Spinal cord (tissue), 9 donors: ENCODE measurements at regions not wholly inside any gene's neighbourhood (a gene's known extent, or its start where the extent isn't known, plus 50 kb on each side); places are given as distances from the start of the nearest gene placed in this dataset.

Source experiments
- DNase-seq, 6 donors: peaks; one replicate each; pipeline versions ENCODE4 v3.0.0 to v3.0.0-alpha.2; 2013 to 2015; ENCODE audit warnings: low spot score in 6 of 6, low read depth in 4 of 6
- H3K27ac ChIP-seq: one replicate; pipeline ENCODE4 v1.5.1; 2013; ENCODE audit warnings: low read depth, low read length, control low read depth
- H3K27me3 ChIP-seq: one replicate; pipeline ENCODE4 v1.6.1; 2013; ENCODE audit warnings: low read length; ENCODE audit not compliant: control insufficient read depth, insufficient read depth
- H3K36me3 ChIP-seq: one replicate; pipeline ENCODE4 v1.6.1; 2013; ENCODE audit warnings: low read length; ENCODE audit not compliant: control insufficient read depth, insufficient read depth
- H3K4me1 ChIP-seq: one replicate; pipeline ENCODE4 v1.6.1; 2013; ENCODE audit warnings: low read length; ENCODE audit not compliant: control insufficient read depth, insufficient read depth
- H3K4me3 ChIP-seq: one replicate; pipeline ENCODE4 v1.5.1; 2013; ENCODE audit warnings: low read depth, low read length, control low read depth
- H3K9me3 ChIP-seq: one replicate; pipeline ENCODE4 v1.6.1; 2013; ENCODE audit warnings: low read length; ENCODE audit not compliant: control insufficient read depth, insufficient read depth
- WGBS: methylation state at CpG from one replicate; pipeline ENCODE4 v1.1.5; 2013; ENCODE audit warnings: missing lambda C conversion rate; ENCODE audit not compliant: insufficient coverage; 5-methylcytosine and 5-hydroxymethylcytosine counted together
- donor health status: healthy.

DNA sequence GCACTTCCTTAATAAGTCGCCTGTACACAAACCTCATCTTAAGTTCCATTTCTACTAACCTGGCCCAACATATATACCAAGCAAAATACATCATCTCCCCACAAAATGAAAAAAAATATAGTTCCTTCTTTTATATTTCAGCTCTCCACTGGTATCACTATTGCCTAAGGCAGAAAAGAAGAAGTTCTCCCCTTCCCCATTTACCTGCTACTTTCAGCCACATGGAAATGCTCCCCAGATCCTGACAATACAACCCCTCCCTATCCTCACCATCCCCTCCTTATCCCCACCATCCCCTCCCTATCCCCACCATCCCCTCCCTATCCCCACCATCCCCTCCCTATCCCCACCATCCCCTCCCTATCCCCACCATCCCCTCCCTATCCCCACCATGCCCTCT is 175.7 kb downstream of the LINC00237 start:
- Histone ChIP-seq H3K27ac (no peak overlapping the region), H3K4me1 (peaks cover 2% of the 10 kb centered on the region), H3K4me3 (no peak overlapping the region), H3K36me3 (no peaks in the 10 kb centered on the region), H3K27me3 (no peaks in the 10 kb centered on the region), H3K9me3 (no peaks in the 10 kb centered on the region)
- no peak for DNase-seq
- WGBS = 83% methylated on average over 1 of the region's 1 CpG

DNA sequence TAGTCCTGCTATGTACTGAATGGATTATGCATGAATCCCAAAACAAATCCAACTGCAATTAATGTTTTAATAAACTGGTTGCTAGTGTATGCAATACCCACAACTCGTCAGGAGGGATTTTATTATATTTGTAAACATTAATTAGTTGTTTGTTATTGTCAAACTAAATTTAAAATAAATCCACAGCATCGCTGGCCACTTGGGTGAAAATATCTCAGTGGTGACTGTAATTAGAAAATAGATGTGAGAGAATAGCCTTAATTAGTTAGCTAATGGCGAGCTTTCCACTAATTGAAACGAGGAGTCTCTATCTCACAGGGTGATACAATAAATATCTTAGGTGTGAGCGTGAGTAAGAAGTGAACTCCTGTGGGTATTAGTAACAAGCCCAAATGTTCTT is 176.8 kb downstream of the LINC00237 start:
- no CpG with 5 or more reads among the region's 5 CpGs for WGBS
- peak in 2 of 6 donors; percentile 6 to 92 for DNase-seq
- H3K4me1 ChIP-seq = peaks cover 2% of the 10 kb centered on the region

DNA sequence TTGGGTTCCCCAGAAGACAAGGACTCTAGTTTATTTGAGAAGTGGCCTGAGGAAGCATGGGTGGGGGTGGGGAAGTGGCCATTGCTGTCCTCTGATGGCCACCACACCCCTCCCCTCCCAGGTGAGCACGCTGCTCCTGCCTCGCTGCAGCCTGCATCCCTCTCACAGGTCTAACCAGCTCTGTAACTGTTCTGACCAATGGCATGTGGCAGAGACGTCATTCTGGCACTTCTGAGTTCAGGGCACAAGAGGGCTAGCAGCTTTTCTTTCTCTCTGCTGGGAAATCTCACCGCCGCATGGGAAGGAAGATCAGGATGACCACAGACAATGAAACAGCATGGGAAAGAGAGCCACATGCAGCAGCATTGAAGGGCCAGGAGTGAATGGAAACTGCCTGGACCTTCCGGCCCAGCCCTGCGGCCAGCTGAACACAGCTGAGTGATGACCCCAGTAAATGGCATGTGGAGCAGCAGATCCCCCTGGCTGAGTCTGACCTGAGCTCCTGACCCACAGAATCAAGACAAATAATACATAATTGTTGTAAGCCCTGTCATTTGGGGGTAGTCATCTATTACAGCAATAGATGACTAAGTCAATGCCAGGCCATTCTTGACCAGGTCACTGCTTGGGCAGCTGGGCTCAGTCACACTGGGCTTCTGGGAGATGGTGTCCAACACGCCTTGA is 179.8 kb downstream of the LINC00237 start:
- H3K36me3 ChIP-seq = no peaks in the 10 kb centered on the region
- whole genome bisulfite sequencing = 66% methylated on average over 8 of the region's 8 CpGs
- H3K27me3 ChIP-seq = no peaks in the 10 kb centered on the region
- no peak overlapping the region for H3K4me3 ChIP-seq
- H3K9me3 ChIP-seq = no peaks in the 10 kb centered on the region
- no peak overlapping the region for H3K27ac ChIP-seq
- H3K4me1 ChIP-seq = no peaks in the 10 kb centered on the region
- no peak for DNase-seq

More for the DNA sequence above, 176.8 kb downstream of the LINC00237 start:
- no peak overlapping the region for H3K27ac ChIP-seq
- no peaks in the 10 kb centered on the region for H3K9me3 ChIP-seq
- no peak overlapping the region for H3K4me3 ChIP-seq
- H3K27me3 ChIP-seq = no peaks in the 10 kb centered on the region
- H3K36me3 ChIP-seq = no peaks in the 10 kb centered on the region

DNA sequence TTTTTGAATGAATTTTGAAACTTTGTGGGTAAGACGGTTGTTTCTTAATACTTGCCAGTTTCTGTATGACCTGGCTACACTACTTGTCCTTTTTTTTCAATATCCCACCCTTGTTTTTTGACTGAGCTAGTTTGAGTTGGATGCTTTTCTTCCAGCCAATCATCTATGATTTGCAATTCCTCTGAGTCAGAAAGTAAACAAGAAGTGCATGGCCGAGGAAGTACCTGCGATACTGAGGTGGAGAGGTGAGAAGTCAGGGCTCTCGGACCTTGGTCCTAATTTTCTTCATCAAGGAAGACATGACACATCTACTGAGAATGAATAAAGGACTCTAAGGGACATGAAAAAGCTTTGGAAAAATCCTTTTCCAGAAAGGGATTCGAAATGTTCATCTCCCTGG is 185.7 kb downstream of the LINC00237 start:
- H3K36me3 ChIP-seq = no peaks in the 10 kb centered on the region
- no peaks in the 10 kb centered on the region for H3K4me1 ChIP-seq

DNA sequence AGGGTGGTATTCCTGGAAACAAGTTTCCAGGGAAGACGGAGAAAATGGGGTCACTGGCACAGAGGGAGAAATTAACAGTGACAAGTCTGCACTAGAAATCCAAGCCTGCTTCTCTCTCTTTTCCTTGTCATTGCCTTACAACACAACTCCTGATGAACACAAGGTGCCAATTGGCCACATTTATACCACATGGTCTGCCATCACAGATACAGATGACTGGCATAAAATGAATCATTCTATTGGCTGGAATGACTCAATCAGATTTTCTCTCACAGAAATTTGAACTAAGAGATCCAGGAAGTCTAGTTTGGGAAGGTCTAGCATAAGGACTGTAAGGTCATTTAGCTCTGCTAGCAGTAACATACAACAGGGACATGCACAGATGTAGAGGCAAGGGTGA is 190.3 kb downstream of the LINC00237 start:
- no peak overlapping the region for H3K27ac ChIP-seq

More for the DNA sequence above, 185.7 kb downstream of the LINC00237 start:
- H3K27me3 ChIP-seq = no peaks in the 10 kb centered on the region
- H3K9me3 ChIP-seq = peaks cover 6% of the 10 kb centered on the region
- no CpG with 5 or more reads among the region's 5 CpGs for WGBS
- H3K27ac ChIP-seq = no peak overlapping the region
- DNase-seq = no peak
- H3K4me3 ChIP-seq = no peak overlapping the region

DNA sequence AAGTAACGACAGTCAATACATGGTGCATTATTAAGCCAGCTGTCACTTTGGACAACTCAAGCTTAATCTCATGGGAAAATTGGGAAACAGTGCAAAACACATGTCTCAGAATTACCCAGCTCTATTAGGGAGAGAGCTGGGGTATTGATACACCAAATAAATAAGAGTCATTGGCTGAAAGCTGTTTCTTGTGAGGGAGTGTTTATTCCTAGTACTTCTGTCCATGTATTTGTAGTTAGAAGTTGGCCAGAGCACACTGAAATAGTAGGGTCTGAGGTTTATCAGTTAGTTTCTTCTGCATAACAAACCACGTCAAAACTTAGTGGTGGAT is 192.0 kb upstream of the RALGAPA2 start:
- WGBS = 100% methylated on average over 1 of the region's 2 CpGs

More for the DNA sequence above, 190.3 kb downstream of the LINC00237 start:
- Histone ChIP-seq H3K4me3 (no peak overlapping the region), H3K36me3 (no peaks in the 10 kb centered on the region), H3K9me3 (peaks cover 6% of the 10 kb centered on the region), H3K27me3 (no peaks in the 10 kb centered on the region), H3K4me1 (no peaks in the 10 kb centered on the region)
- WGBS = no CpG with 5 or more reads among the region's 1 CpG
- DNase-seq = peak in 1 of 6 donors; percentile 24

DNA sequence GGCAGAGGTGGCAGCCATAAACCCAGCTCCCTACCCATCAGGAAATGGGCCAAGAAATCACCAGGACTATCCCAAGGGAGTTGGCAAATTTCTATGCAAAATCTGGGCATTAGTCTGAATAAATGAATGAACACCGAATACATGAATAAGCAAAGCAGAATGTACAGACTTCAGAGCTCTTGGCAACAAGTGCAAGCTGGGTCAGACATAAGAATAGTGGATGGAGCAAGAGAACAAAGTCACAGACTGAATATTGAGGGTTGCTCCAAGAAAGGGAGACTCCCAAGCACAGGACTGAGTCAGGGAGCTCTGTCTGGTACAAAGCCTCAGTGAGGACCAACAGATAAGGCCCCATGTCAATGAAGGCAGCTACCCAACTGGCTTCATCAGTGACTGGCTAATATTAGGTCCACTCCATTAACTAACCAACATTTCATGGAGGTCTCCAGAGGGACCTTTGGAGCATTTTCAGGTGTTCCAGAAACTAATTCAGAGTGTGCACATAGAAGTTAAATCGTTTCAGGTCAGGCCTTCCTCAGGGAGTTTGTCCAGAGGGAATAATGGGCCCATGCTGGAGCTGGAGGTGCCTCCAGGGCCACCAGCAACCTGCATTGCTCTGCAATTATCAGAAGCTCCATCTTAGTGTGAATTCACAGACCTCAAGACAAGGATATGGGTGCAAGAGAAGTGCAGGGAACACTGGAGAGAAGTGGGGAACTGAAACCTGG is 191.5 kb upstream of the RALGAPA2 start:
- H3K27me3 ChIP-seq = no peaks in the 10 kb centered on the region
- no peak overlapping the region for H3K27ac ChIP-seq
- WGBS = 88% methylated on average over 2 of the region's 2 CpGs

More for the DNA sequence above, 192.0 kb upstream of the RALGAPA2 start:
- Histone ChIP-seq H3K27me3 (no peaks in the 10 kb centered on the region), H3K9me3 (no peaks in the 10 kb centered on the region), H3K4me1 (no peaks in the 10 kb centered on the region), H3K27ac (no peak overlapping the region), H3K4me3 (no peak overlapping the region), H3K36me3 (no peaks in the 10 kb centered on the region)
- no peak for DNase-seq

DNA sequence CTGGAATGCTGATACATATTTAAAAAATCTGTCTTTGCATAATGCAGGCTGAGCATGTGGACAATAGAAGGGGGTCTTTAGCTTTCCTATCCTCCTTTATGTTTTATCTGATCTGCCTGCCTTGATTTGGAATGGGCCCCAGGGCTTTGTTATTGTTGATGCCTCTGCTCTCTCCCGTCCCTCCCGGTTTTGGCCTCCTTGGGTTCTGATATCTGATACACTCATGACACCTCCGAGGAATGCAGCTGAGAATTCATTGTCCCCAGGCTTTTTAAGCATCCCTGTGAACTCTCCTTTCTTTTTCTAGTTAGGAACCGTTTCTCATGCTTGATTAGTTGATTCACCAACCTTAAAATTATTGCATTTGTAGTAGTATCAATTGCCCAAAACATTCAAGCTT is 185.5 kb upstream of the RALGAPA2 start:
- no peak for DNase-seq
- 21% methylated on average over 2 of the region's 4 CpGs for WGBS

More for the DNA sequence above, 191.5 kb upstream of the RALGAPA2 start:
- H3K4me3 ChIP-seq = no peak overlapping the region
- H3K4me1 ChIP-seq = no peaks in the 10 kb centered on the region
- no peak for DNase-seq
- no peaks in the 10 kb centered on the region for H3K36me3 ChIP-seq
- H3K9me3 ChIP-seq = no peaks in the 10 kb centered on the region

DNA sequence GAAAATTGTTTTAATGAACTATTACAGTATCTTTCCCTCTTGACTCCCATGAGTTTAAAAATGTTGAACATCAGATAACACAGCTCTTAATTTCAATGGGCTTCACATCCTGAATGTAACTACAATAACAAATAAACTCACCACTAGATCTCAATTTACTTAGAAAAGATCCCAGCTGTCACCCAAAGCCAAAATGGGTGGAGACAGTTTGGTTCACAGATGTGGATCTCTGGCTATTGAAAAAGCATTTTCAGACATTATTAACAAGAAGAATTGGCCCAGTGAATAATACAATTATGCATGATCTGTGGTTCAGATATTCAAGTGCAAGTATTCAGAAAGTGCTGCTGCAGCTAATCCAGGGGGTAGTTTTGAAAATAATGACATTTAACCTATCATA is 184.7 kb upstream of the RALGAPA2 start:
- H3K4me3 ChIP-seq = no peak overlapping the region
- no peaks in the 10 kb centered on the region for H3K36me3 ChIP-seq
- H3K27ac ChIP-seq = no peak overlapping the region
- no peaks in the 10 kb centered on the region for H3K4me1 ChIP-seq
- no peak for DNase-seq
- H3K27me3 ChIP-seq = no peaks in the 10 kb centered on the region
- no peaks in the 10 kb centered on the region for H3K9me3 ChIP-seq

More for the DNA sequence above, 185.5 kb upstream of the RALGAPA2 start:
- Histone ChIP-seq H3K4me1 (no peaks in the 10 kb centered on the region), H3K27ac (no peak overlapping the region), H3K27me3 (no peaks in the 10 kb centered on the region), H3K36me3 (no peaks in the 10 kb centered on the region), H3K4me3 (no peak overlapping the region), H3K9me3 (no peaks in the 10 kb centered on the region)

DNA sequence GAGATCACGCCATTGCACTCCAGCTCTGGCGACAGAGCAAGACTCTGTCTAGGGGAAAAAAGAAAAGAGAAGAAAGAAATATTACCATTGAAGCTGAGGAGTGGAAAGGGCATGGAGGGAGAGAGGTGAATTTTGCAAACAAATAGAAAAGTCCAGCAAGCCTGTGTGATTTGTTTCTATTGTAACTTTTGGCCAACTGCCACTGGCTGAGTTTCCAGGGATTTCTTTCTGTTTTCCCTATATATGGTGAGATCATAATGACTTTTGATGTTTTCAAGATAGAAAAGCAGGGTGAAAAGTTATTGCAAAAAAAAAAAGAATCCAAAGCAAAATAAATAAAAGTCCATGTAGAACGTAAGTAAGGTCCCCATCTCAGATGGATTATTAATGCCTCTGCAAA is 184.2 kb upstream of the RALGAPA2 start:
- no peak overlapping the region for H3K27ac ChIP-seq
- WGBS = 88% methylated on average over 2 of the region's 3 CpGs
- no peaks in the 10 kb centered on the region for H3K27me3 ChIP-seq
- H3K4me1 ChIP-seq = no peaks in the 10 kb centered on the region
- no peaks in the 10 kb centered on the region for H3K9me3 ChIP-seq
- no peak overlapping the region for H3K4me3 ChIP-seq
- DNase-seq = no peak
- no peaks in the 10 kb centered on the region for H3K36me3 ChIP-seq
